Mesenchymal stem cell (in vitro differentiated cells and primary cell): ENCODE measurements at regions not wholly inside any gene's neighbourhood (a gene's known extent, or its start where the extent isn't known, plus 50 kb on each side); places are given as distances from the start of the nearest gene placed in this dataset.

ENCODE experiments used
- DNase-seq: peaks from one replicate; pipeline ENCODE4 v3.0.0-alpha.2; 2013
- H2AFZ ChIP-seq: one replicate; pipeline ENCODE4 v1.6.1; 2013; ENCODE audit warnings: low read depth, mild to moderate bottlenecking, control low read depth, inconsistent platforms, low read length, moderate library complexity
- H2AK5ac ChIP-seq: 2 replicates; pipeline ENCODE4 v1.6.1; 2013; ENCODE audit warnings: low read length, moderate library complexity, mild to moderate bottlenecking, inconsistent platforms; ENCODE audit not compliant: severe bottlenecking
- H2BK120ac ChIP-seq: one replicate; pipeline ENCODE4 v1.6.1; 2013; ENCODE audit warnings: low read depth, mild to moderate bottlenecking, inconsistent platforms, low read length, moderate library complexity
- H2BK12ac ChIP-seq, 2 experiments: one replicate each; pipeline ENCODE4 v1.6.1; 2013; ENCODE audit warnings: inconsistent platforms in 2 of 2, low read length in 2 of 2, mild to moderate bottlenecking in 2 of 2, moderate library complexity in 2 of 2, control low read depth in 1 of 2
- H2BK15ac ChIP-seq: one replicate; pipeline ENCODE4 v1.6.1; 2013; ENCODE audit warnings: mild to moderate bottlenecking, low read depth, inconsistent platforms; ENCODE audit not compliant: poor library complexity, severe bottlenecking
- H2BK5ac ChIP-seq: 2 replicates; pipeline ENCODE4 v1.6.1; 2013; ENCODE audit warnings: low read depth, mild to moderate bottlenecking, low read length, control low read depth, inconsistent platforms; ENCODE audit not compliant: poor library complexity, severe bottlenecking
- H3K14ac ChIP-seq, 2 experiments: one replicate each; pipeline ENCODE4 v1.6.1; 2013; ENCODE audit warnings: inconsistent platforms in 2 of 2, low read length in 2 of 2, control low read depth in 1 of 2, mild to moderate bottlenecking in 1 of 2, moderate library complexity in 1 of 2
- H3K18ac ChIP-seq, 2 experiments: one replicate each; pipeline ENCODE4 v1.6.1; 2013; ENCODE audit warnings: inconsistent platforms in 2 of 2, low read length in 2 of 2, control low read depth in 1 of 2, low read depth in 1 of 2, mild to moderate bottlenecking in 1 of 2
- H3K23ac ChIP-seq, 2 experiments: one replicate each; pipeline ENCODE4 v1.6.1; 2013; ENCODE audit warnings: inconsistent platforms in 2 of 2, low read length in 2 of 2, mild to moderate bottlenecking in 2 of 2, moderate library complexity in 2 of 2, control low read depth in 1 of 2
- H3K27ac ChIP-seq: 2 replicates; pipeline ENCODE4 v1.5.1; 2013; ENCODE audit warnings: mild to moderate bottlenecking, moderate library complexity, low read length, control low read depth, inconsistent platforms; ENCODE audit not compliant: poor library complexity, severe bottlenecking
- H3K27me3 ChIP-seq, 2 experiments: 2 replicates each; pipeline versions ENCODE4 v1.6.1 to v1.7.0; 2013; ENCODE audit warnings: low read length in 2 of 2, mild to moderate bottlenecking in 2 of 2, moderate library complexity in 2 of 2, control low read depth in 1 of 2, inconsistent platforms in 1 of 2; ENCODE audit not compliant: control insufficient read depth in 1 of 2, insufficient read depth in 1 of 2
- H3K36me3 ChIP-seq, 2 experiments: 2 replicates each; pipeline versions ENCODE4 v1.6.1 to v1.7.0; 2013; ENCODE audit warnings: low read length in 2 of 2, control low read depth in 1 of 2, inconsistent platforms in 1 of 2, low read depth in 1 of 2, mild to moderate bottlenecking in 1 of 2; ENCODE audit not compliant: insufficient read depth in 2 of 2, control insufficient read depth in 1 of 2
- H3K4ac ChIP-seq, 2 experiments: one replicate each; pipeline ENCODE4 v1.6.1; 2013; ENCODE audit warnings: inconsistent platforms in 2 of 2, low read length in 2 of 2, mild to moderate bottlenecking in 2 of 2, moderate library complexity in 2 of 2, control low read depth in 1 of 2, low read depth in 1 of 2
- H3K4me1 ChIP-seq: 2 replicates; pipeline ENCODE4 v1.6.1; 2013; ENCODE audit warnings: low read depth, low read length, control low read depth; ENCODE audit not compliant: control insufficient read depth, insufficient read depth
- H3K4me2 ChIP-seq: 2 replicates; pipeline ENCODE4 v1.6.1; 2013; ENCODE audit warnings: low read length, mild to moderate bottlenecking, inconsistent platforms; ENCODE audit not compliant: poor library complexity, severe bottlenecking
- H3K4me3 ChIP-seq, 2 experiments: 2 replicates each; pipeline versions ENCODE4 v1.5.1 to v1.7.0; 2013; ENCODE audit warnings: low read length in 2 of 2, mild to moderate bottlenecking in 2 of 2, control low read depth in 1 of 2, low read depth in 1 of 2; ENCODE audit not compliant: insufficient read depth in 1 of 2
- H3K79me1 ChIP-seq: replicated peaks from 2 replicates; pipeline ENCODE4 v1.6.1; 2013; ENCODE audit warnings: mild to moderate bottlenecking, control low read depth, low read length, inconsistent platforms; ENCODE audit not compliant: poor library complexity, severe bottlenecking
- H3K9ac ChIP-seq: 2 replicates; pipeline ENCODE4 v1.7.0; 2013; ENCODE audit warnings: mild to moderate bottlenecking, low read length, moderate library complexity
- H3K9me3 ChIP-seq: 2 replicates; pipeline ENCODE4 v1.7.0; 2013; ENCODE audit warnings: mild to moderate bottlenecking, low read length; ENCODE audit not compliant: control insufficient read depth
- H4K8ac ChIP-seq: one replicate; pipeline ENCODE4 v1.6.1; 2013; ENCODE audit warnings: inconsistent platforms, mild to moderate bottlenecking, low read length, moderate library complexity
- H4K91ac ChIP-seq: one replicate; pipeline ENCODE4 v1.6.1; 2013; ENCODE audit warnings: mild to moderate bottlenecking, low read length, inconsistent platforms
- WGBS: methylation state at CpG from one replicate; pipeline ENCODE4 v1.1.7; 2013; ENCODE audit warnings: mixed read lengths; 5-methylcytosine and 5-hydroxymethylcytosine counted together

GRCh38 chr2:59868981-59869380 lies 684.5 kb downstream of the BCL11A start:
- H3K14ac ChIP-seq, result no peak overlapping the region
- H3K36me3 ChIP-seq, result no peaks in the 10 kb centered on the region
- H3K27me3 ChIP-seq, result no peaks in the 10 kb centered on the region
- H3K4me2 ChIP-seq, result no peak overlapping the region
- no peak overlapping the region for H3K18ac ChIP-seq
- no peaks in the 10 kb centered on the region for H3K9me3 ChIP-seq
- no peak overlapping the region for H2BK5ac ChIP-seq
- no peak overlapping the region for H4K8ac ChIP-seq
- DNase-seq, result no peak
- H3K27ac ChIP-seq, result no peak overlapping the region
- H2BK12ac ChIP-seq, result no peak overlapping the region
- no peak overlapping the region for H2AK5ac ChIP-seq
- no peak overlapping the region for H3K9ac ChIP-seq
- H4K91ac ChIP-seq, result no peak overlapping the region
- no peaks in the 10 kb centered on the region for H3K79me1 ChIP-seq
- H3K23ac ChIP-seq, result no peak overlapping the region
- H3K4me3 ChIP-seq, result no peak overlapping the region
- no peak overlapping the region for H2BK120ac ChIP-seq
- 58% methylated on average over 2 of the region's 2 CpGs for WGBS
- H3K4me1 ChIP-seq, result no peaks in the 10 kb centered on the region
- no peak overlapping the region for H3K4ac ChIP-seq
- H2BK15ac ChIP-seq, result no peak overlapping the region
- no peak overlapping the region for H2AFZ ChIP-seq

DNA sequence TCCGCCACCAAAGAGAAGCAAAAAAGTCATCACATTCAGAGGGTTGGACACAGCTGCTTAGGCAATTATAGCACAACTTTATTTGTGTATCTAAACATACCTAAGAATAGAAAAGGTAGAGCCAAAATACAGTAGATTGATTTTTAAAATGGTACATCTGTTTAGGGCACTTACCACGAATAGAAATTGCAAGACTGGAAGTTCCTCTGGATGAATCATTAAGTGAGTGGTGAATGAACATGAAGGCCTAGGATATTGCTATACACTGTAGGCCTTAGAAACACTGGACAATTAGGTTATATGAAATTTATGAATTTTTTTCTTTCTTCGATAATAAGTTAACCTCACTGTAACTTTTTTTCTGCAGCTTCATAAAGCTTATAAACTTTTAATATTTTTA lies 687.0 kb downstream of the BCL11A start:
- Histone ChIP-seq H3K4me3 (no peak overlapping the region), H3K23ac (no peak overlapping the region)

DNA sequence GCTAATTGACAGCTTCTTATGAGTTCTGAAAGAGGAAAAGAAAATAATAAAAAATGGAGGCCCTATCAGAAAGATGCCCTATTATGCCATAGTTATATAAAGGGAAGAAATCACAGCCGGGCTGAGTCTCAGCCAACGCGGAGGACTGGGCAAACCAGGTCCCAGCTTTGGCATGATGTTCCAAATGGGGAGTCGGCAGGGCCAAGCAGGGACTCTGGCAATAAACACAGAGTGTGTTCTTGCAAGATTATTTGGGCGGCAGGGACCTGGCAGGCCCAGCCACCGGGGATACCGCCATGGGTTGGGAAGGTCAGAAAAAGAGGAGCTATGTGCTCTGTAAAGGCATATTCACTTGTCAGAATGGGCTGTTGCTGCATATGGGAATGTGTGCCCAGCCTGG lies 694.9 kb downstream of the BCL11A start:
- Histone ChIP-seq H2AFZ (no peak overlapping the region), H3K18ac (no peak overlapping the region), H3K14ac (no peak overlapping the region), H2BK15ac (no peak overlapping the region), H3K4me1 (no peaks in the 10 kb centered on the region), H3K9me3 (no peaks in the 10 kb centered on the region), H2BK12ac (no peak overlapping the region), H3K27me3 (no peaks in the 10 kb centered on the region), H3K4me3 (no peak overlapping the region), H4K8ac (no peak overlapping the region), H4K91ac (no peak overlapping the region), H3K4ac (no peak overlapping the region), H2BK120ac (no peak overlapping the region), H3K4me2 (no peak overlapping the region), H3K27ac (no peak overlapping the region), H3K79me1 (no peaks in the 10 kb centered on the region), H3K36me3 (no peaks in the 10 kb centered on the region), H2AK5ac (no peak overlapping the region), H3K9ac (no peak overlapping the region), H3K23ac (no peak overlapping the region), H2BK5ac (no peak overlapping the region)
- DNase-seq, result no peak
- WGBS, result 96% methylated on average over 7 of the region's 7 CpGs

More for the DNA sequence above, 687.0 kb downstream of the BCL11A start:
- no peaks in the 10 kb centered on the region for H3K79me1 ChIP-seq
- H3K9me3 ChIP-seq, result no peaks in the 10 kb centered on the region
- H3K27ac ChIP-seq, result no peak overlapping the region
- no peak overlapping the region for H4K91ac ChIP-seq
- H2BK12ac ChIP-seq, result no peak overlapping the region
- no peak overlapping the region for H2BK120ac ChIP-seq
- H2BK5ac ChIP-seq, result no peak overlapping the region
- WGBS, result 64% methylated on average over 1 of the region's 3 CpGs
- no peak overlapping the region for H3K14ac ChIP-seq
- no peak overlapping the region for H2AFZ ChIP-seq
- no peak overlapping the region for H4K8ac ChIP-seq
- H3K9ac ChIP-seq, result no peak overlapping the region
- no peaks in the 10 kb centered on the region for H3K4me1 ChIP-seq
- H3K27me3 ChIP-seq, result no peaks in the 10 kb centered on the region
- no peak overlapping the region for H2BK15ac ChIP-seq
- no peak overlapping the region for H3K4ac ChIP-seq
- no peak overlapping the region for H3K4me2 ChIP-seq
- H2AK5ac ChIP-seq, result no peak overlapping the region
- no peak for DNase-seq
- no peaks in the 10 kb centered on the region for H3K36me3 ChIP-seq
- no peak overlapping the region for H3K18ac ChIP-seq

GRCh38 chr2:59857109-59857508 lies 696.3 kb downstream of the BCL11A start:
- no peak for DNase-seq

More at GRCh38 chr2:59857109-59857508, 696.3 kb downstream of the BCL11A start:
- no peak overlapping the region for H2AFZ ChIP-seq
- no peaks in the 10 kb centered on the region for H3K9me3 ChIP-seq
- H2BK12ac ChIP-seq, result no peak overlapping the region
- H4K8ac ChIP-seq, result no peak overlapping the region
- H3K18ac ChIP-seq, result no peak overlapping the region
- H3K27me3 ChIP-seq, result no peaks in the 10 kb centered on the region
- H3K4ac ChIP-seq, result no peak overlapping the region
- no peak overlapping the region for H2BK15ac ChIP-seq
- no peak overlapping the region for H3K27ac ChIP-seq
- no peak overlapping the region for H3K14ac ChIP-seq
- no peaks in the 10 kb centered on the region for H3K36me3 ChIP-seq
- no peak overlapping the region for H2AK5ac ChIP-seq
- H3K23ac ChIP-seq, result no peak overlapping the region
- H2BK120ac ChIP-seq, result no peak overlapping the region
- no peak overlapping the region for H2BK5ac ChIP-seq
- no peak overlapping the region for H3K4me2 ChIP-seq
- H3K4me1 ChIP-seq, result no peaks in the 10 kb centered on the region
- H3K79me1 ChIP-seq, result no peaks in the 10 kb centered on the region
- H3K4me3 ChIP-seq, result no peak overlapping the region
- no peak overlapping the region for H4K91ac ChIP-seq
- H3K9ac ChIP-seq, result no peak overlapping the region
